Activated naive CD8-positive, alpha-beta T cell treated with anti-CD3 and anti-CD28 coated beads, Interleukin-2, amount 50 U/mL, for 16 hours (primary cell): ENCODE measurements at regions not wholly inside any gene's neighbourhood (a gene's known extent, or its start where the extent isn't known, plus 50 kb on each side); places are given as distances from the start of the nearest gene placed in this dataset.
"Not testable (repeated sequence)": the region's sequence is repeated elsewhere in the genome, so short reads cannot be mapped to it uniquely, and the experiment has no call there.

Source experiments
- DNase-seq: peaks from one replicate; pipeline ENCODE4 v3.0.0-alpha.2; 2020; ENCODE audit warnings: low read depth, low spot score

GRCh38 chr10:62585211-62585775 is 211.1 kb downstream of the ZNF365 start:
- no peak for DNase-seq

DNA sequence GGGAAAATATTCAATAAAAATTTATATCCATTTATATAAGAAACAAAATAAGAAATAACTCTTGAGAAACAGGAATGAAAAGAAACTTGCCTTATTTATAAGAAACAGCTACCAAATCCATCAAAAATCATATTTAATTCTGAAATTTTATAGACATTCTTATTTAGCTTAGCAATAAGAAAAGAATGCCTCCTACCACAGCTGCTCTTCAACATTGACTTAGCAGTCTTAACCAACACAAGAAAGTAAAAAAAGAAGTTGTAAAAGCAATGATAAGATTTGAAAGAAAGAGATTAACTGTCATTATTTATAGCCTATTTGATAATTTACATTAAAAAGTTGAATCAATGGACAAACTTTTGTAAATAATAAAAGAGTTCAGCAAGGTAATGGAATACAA is 212.8 kb downstream of the ZNF365 start:
- DNase-seq, result no peak

GRCh38 chr10:62588116-62588515 is 213.9 kb downstream of the ZNF365 start:
- DNase-seq, result no peak

GRCh38 chr10:62589689-62590088 is 214.8 kb upstream of the ADO start:
- no peak for DNase-seq

DNA sequence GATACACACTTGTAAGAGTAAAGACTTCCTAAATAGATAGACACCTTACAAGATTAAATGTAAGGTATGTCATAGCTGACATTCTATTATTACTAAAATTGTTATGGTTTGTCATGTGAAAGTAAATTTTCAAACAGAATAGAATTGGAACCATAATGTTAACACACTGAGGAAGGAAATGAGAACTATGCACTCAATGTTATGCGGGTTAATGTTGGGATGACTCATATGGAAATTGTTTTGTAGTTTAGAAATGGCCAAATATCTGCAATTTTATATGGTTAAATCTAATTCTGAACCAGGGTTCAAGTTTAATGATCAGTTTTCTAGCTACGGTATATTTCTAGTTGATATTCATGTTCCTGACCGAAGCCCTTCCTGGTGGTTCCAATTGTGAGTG is 214.2 kb upstream of the ADO start:
- DNase-seq, result no peak

DNA sequence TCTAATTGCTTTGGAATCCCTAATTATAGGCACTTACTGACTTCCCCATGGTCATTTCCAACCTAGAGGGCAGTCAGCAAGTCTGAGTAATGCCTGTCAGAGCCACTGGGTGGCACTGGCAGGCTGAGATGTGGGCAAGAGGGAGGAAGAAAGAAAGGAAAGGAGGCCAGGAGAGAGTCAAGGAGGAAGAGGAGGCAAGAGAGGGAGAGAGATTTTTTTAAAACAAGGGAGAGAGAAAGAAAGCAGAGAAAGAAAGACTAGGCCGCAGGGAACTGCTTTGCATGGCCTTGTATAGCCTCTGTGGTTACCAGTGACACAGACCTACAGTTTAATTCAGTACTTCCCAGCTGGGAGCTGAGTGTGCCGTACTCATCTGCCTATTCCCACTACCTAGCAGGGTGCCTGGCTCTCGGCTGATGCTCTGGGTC is 210.4 kb upstream of the ADO start:
- peak; percentile 15 for DNase-seq

DNA sequence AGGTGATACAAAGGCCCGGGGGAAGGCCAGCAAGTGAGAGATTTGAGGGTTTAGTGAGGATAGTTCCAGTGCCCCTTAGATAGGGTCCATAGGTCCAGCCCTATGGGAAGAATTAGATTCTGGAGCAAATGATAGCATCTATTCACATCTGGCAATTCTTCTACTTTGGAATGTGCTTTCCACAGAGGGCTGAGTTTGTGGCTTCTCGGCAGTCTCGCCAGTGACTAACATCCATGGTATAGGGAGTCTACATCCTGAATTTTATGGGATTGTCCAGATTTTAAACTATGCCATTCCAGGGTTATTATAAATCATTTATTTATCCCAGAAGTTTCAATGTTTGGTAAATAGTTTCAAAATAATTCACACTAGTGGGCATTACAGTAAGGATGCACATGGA is 207.3 kb upstream of the ADO start:
- DNase-seq, result no peak

DNA sequence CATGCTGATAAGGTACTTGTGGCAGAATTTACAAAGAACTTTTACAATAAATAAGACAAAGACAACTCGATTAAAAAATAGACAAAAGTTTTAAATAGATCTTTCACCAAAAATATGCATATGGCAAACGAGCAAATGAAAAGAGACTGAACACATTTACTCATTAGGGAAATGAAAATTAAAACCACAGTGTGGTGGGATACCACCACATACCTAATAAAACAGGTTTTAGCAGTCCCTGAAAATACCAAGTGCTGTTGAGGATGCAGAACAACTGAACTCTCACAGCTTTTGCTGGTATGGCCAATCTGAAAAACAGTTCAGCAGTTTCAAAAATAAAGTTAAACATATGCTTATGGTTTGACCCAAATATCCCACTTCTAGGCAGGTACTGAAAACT is 205.4 kb upstream of the ADO start:
- no peak for DNase-seq

- DNase-seq, result not testable (repeated sequence)
These were observed 198.0 kb upstream of the ADO start for GRCh38 chr10:62606551-62606950.

DNA sequence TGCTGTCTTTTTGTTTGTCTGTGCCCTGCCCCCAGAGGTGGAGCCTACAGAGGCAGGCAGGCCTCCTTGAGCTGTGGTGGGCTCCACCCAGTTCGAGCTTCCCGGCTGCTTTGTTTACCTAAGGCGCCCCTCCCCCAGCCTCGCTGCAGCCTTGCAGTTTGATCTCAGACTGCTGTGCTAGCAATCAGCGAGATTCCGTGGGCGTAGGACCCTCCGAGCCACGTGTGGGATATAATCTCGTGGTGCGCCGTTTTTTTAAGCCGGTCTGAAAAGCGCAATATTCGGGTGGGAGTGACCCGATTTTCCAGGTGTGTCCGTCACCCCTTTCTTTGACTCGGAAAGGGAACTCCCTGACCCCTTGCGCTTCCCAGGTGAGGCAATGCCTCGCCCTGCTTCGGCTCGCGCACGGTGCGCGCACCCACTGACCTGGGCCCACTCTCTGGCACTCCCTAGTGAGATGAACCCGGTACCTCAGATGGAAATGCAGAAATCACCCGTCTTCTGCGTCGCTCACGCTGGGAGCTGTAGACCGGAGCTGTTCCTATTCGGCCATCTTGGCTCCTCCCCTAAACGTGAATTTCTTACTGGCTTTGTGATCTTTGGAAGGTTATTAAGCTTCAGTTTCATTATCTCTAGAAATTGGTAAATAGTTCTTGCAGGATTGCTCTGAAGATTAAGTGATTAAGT is 196.2 kb upstream of the ADO start:
- DNase-seq, result not testable (repeated sequence)

GRCh38 chr10:62610649-62611229 is 193.8 kb upstream of the ADO start:
- peak; percentile 63 for DNase-seq

DNA sequence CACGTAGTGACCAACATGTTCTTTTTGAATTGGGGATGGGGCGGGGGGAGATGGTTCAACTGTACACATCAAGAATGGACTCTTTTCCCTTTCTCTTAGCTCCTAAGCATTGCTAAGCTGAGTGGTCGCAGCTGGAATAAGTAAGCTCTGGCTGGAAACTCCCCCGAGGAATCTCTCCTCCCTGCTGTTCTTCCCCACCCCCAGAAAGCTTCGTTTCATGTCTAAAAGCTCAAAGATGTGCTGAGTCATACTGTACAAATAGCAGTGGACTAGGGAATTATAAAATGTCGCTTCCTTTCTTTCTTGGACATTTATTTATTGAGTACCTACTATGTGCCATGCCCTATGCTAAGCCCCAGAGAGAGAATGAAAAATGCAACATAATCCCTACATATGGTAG is 191.1 kb upstream of the ADO start:
- no peak for DNase-seq

DNA sequence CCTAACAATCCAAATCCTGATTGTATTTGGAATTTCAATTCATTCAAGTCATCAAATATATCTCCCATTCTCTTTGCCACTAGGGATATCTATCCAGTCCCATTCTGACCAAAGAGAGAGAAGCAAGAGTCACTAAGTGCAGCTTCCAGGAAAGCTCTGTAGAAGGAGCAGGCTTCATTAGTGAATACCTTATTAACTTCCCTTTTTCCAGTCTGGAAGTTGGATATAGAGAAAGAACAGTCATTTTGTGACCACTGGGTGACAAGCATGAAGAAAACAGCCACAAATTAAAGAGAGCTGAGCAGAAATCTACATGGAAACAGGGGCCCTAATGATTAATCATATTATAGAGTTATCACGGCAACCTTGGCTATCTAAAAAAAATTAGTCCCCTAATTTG is 190.7 kb upstream of the ADO start:
- no peak for DNase-seq

- DNase-seq, result no peak
These were observed 189.9 kb upstream of the ADO start for GRCh38 chr10:62614389-62615157.

DNA sequence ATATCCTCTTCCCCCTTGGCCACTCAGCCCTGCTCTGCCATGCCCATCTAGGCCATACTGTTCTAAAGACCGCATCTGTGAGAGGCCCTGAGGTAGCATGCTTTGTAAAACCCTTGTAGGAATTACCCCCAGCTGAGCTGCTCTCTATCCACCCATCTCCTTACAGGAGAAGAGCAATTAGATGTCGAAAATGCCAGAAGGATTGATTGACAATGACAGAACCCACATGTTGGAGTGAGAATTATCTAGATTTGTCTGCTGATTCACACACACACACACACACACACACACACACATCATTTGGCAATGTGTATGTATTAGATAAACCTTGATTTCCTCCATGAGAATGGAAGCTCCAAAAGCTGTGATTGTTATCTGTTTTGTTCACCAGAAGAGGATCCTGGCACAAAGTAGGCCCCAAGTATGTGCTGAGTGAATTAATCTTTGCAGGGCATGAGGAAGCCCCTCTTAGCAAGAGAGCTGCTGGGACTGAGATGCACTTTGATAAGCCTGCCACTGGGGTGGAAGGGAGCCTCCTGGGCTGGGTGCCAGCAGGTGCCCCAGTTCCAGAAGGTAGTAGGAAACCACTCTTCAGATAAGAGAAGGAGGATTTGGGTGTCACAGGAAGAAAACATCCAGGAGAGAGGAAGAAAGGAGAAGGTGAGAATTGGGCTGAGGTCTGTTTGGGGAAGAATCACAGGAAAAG is 187.5 kb upstream of the ADO start:
- no peak for DNase-seq

GRCh38 chr10:62617652-62618051 is 186.9 kb upstream of the ADO start:
- no peak for DNase-seq

DNA sequence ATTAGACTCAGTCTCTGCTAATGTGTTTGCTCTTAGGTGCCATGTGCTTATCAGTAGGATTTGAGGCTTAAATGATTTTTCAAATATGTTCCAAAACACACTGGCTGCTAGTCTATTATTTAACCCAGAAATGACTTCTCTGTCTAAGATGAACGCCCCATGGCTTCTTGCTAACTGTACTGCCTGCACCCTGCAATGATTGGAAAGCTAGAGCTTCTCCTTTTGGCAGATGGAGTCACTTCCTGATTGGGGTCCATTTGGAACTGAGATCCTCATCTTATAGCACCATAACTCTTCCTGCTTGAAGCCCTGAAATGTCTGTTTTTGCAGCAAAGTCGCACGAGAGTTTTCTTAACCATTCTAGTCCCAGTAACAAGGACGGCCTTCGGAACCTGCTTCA is 186.5 kb upstream of the ADO start:
- DNase-seq, result no peak

DNA sequence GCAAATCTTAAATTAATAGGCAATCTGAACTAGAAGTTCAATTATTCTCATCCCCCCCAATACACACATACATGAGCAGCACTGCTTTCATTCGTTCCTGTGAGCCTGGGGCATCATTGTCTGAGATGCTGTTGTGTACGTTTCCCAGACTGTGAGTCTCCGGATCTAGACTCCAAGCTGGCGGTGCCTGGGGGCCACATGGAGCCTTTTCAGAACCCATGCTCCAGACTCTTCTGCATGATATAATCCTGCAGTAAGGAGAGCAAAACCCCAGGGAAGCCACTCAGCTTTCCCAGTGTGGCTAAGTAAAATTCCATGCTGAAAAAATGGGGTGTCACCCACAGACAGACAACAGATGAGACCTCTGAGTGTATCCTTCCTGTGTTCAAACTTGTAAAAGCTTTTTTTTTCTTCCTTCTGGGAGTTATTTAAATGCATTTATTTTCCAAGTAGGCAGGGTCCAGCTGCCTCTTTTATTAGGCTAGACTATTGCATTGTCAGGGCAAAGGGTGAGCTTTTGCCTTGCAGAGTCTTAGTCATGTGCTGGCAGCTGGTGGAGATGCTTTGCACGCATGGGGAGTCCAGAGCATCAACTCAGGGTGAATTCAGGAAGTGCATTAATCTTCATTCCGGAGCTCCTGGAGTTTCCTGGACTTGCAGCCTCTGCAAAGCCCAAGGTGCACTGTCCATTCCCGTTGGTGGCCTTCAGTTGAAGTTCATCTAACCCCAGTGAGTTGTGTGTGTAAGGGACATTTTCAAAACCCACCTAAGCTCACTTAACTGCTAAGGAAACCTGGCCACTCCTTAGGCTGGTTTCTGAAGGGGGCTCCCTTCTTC is 185.7 kb upstream of the ADO start:
- DNase-seq, result no peak

DNA sequence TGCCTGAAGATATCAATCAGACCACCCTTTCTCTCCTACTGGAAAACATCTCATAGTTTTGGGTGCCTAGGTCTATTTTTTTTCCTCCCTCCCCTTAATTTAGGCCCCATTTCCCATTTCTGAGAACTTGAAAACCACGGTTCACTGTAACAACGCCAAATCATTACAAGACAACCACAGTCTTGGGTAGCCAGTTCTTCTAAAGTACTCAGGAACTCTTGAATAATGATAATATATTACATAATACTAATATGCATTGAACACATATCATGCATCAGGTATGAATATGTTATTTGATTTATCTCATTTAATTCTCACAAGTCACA is 185.1 kb upstream of the ADO start:
- DNase-seq, result no peak

- no peak for DNase-seq
These were observed 184.0 kb upstream of the ADO start for GRCh38 chr10:62620491-62620890.

- no peak for DNase-seq
These were observed 181.3 kb upstream of the ADO start for GRCh38 chr10:62623223-62623622.
